Sigmoid colon (tissue), 4 donors: ENCODE measurements at regions not wholly inside any gene's neighbourhood (a gene's known extent, or its start where the extent isn't known, plus 50 kb on each side); places are given as distances from the start of the nearest gene placed in this dataset.

ENCODE experiments used
- EP300 ChIP-seq, 4 donors: sonication (generic); formaldehyde crosslinking; IDR thresholded peaks; one replicate each; pipeline ENCODE4 v1.6.1; 2017; ENCODE audit warnings: antibody characterized with exemption in 4 of 4
- POLR2A ChIP-seq, 2 donors: fragments of 450-650 bp; IDR thresholded peaks; one replicate each; pipeline ENCODE4 v1.6.1; 2016; ENCODE audit warnings: antibody characterized with exemption in 2 of 2, mild to moderate bottlenecking in 2 of 2, moderate library complexity in 2 of 2
- POLR2AphosphoS5 ChIP-seq, 4 donors: sonication (generic); formaldehyde crosslinking; IDR thresholded peaks; one replicate each; pipeline ENCODE4 v1.6.1; 2017; ENCODE audit warnings: antibody characterized with exemption in 4 of 4
- TF ChIP-seq, protein P1 (sequence below), 4 experiments: fragments of 450-650 bp in 3 of 4; fragments of 200-600 bp in 1 of 4; IDR thresholded peaks; one replicate each; pipeline ENCODE4 v1.5.1; 2016 to 2019; ENCODE audit warnings: antibody characterized with exemption in 4 of 4, mild to moderate bottlenecking in 3 of 4, moderate library complexity in 2 of 4

DNA sequence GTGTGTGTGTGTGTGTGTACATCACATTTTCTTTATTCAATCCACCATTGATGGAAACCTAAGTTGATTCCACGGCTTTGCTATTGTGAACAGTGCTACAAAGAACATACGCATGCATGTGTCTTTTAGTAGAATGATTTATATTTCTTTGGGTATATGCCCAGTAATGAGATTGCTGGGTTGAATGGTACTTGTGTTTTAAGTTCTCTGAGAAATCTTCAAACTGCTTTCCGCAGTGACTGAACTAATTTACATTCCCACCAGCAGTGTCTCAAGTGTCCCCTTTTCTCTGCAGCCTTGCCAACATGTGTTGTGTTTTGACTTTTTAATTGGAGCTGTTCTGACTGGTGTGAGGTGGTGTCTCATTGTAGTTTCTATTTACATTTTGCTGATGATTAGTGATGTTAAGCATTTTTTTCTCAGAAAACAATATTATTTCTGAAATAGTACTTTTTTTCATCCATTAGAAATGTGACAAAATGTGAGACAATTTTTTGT is 769.7 kb downstream of the TAF11L14 start:
- no peak for TF ChIP-seq EP300 (IDR thresholded peaks at IDR 0.05)
- TF ChIP-seq, protein P1, sequence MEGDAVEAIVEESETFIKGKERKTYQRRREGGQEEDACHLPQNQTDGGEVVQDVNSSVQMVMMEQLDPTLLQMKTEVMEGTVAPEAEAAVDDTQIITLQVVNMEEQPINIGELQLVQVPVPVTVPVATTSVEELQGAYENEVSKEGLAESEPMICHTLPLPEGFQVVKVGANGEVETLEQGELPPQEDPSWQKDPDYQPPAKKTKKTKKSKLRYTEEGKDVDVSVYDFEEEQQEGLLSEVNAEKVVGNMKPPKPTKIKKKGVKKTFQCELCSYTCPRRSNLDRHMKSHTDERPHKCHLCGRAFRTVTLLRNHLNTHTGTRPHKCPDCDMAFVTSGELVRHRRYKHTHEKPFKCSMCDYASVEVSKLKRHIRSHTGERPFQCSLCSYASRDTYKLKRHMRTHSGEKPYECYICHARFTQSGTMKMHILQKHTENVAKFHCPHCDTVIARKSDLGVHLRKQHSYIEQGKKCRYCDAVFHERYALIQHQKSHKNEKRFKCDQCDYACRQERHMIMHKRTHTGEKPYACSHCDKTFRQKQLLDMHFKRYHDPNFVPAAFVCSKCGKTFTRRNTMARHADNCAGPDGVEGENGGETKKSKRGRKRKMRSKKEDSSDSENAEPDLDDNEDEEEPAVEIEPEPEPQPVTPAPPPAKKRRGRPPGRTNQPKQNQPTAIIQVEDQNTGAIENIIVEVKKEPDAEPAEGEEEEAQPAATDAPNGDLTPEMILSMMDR (IDR thresholded peaks at IDR 0.05), result no peak
- no peak for TF ChIP-seq POLR2A (IDR thresholded peaks at IDR 0.05)
- TF ChIP-seq POLR2AphosphoS5 (IDR thresholded peaks at IDR 0.05), result no peak
